ENCODE measurements at regions not wholly inside any gene's neighbourhood (a gene's known extent, or its start where the extent isn't known, plus 50 kb on each side); places are given as distances from the start of the nearest gene placed in this dataset.

DNA sequence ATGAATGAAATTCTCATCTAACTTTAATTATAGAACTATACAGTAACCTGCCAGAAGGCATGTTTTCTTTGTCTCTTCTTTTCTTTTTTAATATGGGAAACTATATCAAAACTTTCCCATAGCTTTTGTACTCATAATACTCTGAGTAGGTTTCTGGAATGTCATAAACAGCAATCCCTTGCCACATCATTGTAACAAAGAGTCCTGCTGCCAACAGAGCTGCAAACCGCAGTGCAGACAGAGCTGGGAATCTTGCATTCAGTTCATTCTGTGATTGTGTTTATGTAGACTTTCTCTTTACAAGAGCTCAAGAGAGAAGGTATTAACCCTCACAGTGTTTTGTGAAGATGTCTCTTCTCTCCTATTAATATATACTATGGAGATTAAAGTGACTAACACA is 304.4 kb upstream of the SLIT2 start:
- TF ChIP-seq CREB5 (CRISPR knock-in tag; IDR thresholded peaks at IDR 0.05; ENCODE audit: low read depth) (no peak), ZFP30 (CRISPR knock-in tag; IDR thresholded peaks at IDR 0.05) (no peak), PATZ1 (CRISPR knock-in tag; IDR thresholded peaks at IDR 0.05; ENCODE audit: borderline replicate concordance) (no peak), ARNTL (CRISPR knock-in tag; IDR thresholded peaks at IDR 0.05; ENCODE audit: borderline replicate concordance, low read depth) (no peak), RARB (CRISPR knock-in tag; IDR thresholded peaks at IDR 0.05) (no peak), CSDC2 (CRISPR knock-in tag; IDR thresholded peaks at IDR 0.05) (no peak), ESRRG (CRISPR knock-in tag; IDR thresholded peaks at IDR 0.05) (no peak)

Measured in SK-N-SH treated with all-trans-retinoic acid at 6 μM for 48 hours (cell line).